OCI-LY1 (cell line): ENCODE measurements at regions not wholly inside any gene's neighbourhood (a gene's known extent, or its start where the extent isn't known, plus 50 kb on each side); places are given as distances from the start of the nearest gene placed in this dataset.

Source experiments
- H2AFZ ChIP-seq: fragments of 200-600 bp; sonication (generic), shearing (Covaris generic); 2 replicates; pipeline ENCODE4 v1.6.0; 2014; ENCODE audit warnings: antibody characterized with exemption, mild to moderate bottlenecking, low read length
- H3F3A ChIP-seq: fragments of 200-600 bp; sonication (generic), shearing (Covaris generic); 2 replicates; pipeline ENCODE4 v1.6.0; 2014; ENCODE audit warnings: mild to moderate bottlenecking, antibody characterized with exemption, low read length, moderate library complexity; ENCODE audit not compliant: insufficient read depth
- H3K27ac ChIP-seq: fragments of 200-600 bp; sonication (generic); 2 replicates; pipeline ENCODE4 v1.5.1; 2014; ENCODE audit warnings: low read length, mixed run types, mild to moderate bottlenecking, low read depth; ENCODE audit not compliant: poor library complexity, severe bottlenecking
- H3K27me3 ChIP-seq: fragments of 200-600 bp; sonication (generic); 2 replicates; pipeline ENCODE4 v1.6.0; 2014; ENCODE audit warnings: antibody characterized with exemption, mild to moderate bottlenecking, low read length, moderate library complexity; ENCODE audit not compliant: insufficient read depth
- H3K36me3 ChIP-seq: fragments of 200-600 bp; sonication (generic); 2 replicates; pipeline ENCODE4 v1.6.1; 2014; ENCODE audit warnings: mild to moderate bottlenecking, antibody characterized with exemption, low read length, moderate library complexity, mixed read lengths; ENCODE audit not compliant: insufficient read depth
- H3K4me1 ChIP-seq: fragments of 200-600 bp; sonication (generic); 2 replicates; pipeline ENCODE4 v1.5.1; 2014; ENCODE audit warnings: mild to moderate bottlenecking, low read length, moderate library complexity; ENCODE audit not compliant: insufficient read depth, severe bottlenecking
- H3K4me2 ChIP-seq: fragments of 200-600 bp; sonication (generic), shearing (Covaris generic); 2 replicates; pipeline ENCODE4 v1.6.1; 2014; ENCODE audit warnings: low read length
- H3K4me3 ChIP-seq: fragments of 200-600 bp; sonication (generic); 2 replicates; pipeline ENCODE4 v1.5.1; 2014; ENCODE audit warnings: low read length, low read depth, mild to moderate bottlenecking, mixed read lengths; ENCODE audit not compliant: poor library complexity, severe bottlenecking
- H3K79me2 ChIP-seq: fragments of 200-600 bp; shearing (Covaris generic); 2 replicates; pipeline ENCODE4 v1.6.1; 2016; ENCODE audit warnings: mixed run types, low read length, mixed read lengths; ENCODE audit not compliant: insufficient read depth
- H3K9ac ChIP-seq: fragments of 200-600 bp; sonication (generic), shearing (Covaris generic); 2 replicates; pipeline ENCODE4 v1.6.1; 2014; ENCODE audit warnings: mild to moderate bottlenecking, low read length, mixed read lengths
- H3K9me2 ChIP-seq: fragments of 200-600 bp; sonication (generic), shearing (Covaris generic); 2 replicates; pipeline ENCODE4 v1.6.1; 2014; ENCODE audit warnings: low read depth, mild to moderate bottlenecking, low read length, mixed read lengths
- H3K9me3 ChIP-seq: fragments of 200-600 bp; shearing (Covaris generic); 2 replicates; pipeline ENCODE4 v1.6.1; 2014; ENCODE audit warnings: low read length, mixed read lengths
- H4K20me1 ChIP-seq: fragments of 200-600 bp; sonication (generic), shearing (Covaris generic); 2 replicates; pipeline ENCODE4 v1.6.0; 2016; ENCODE audit warnings: mild to moderate bottlenecking, low read length; ENCODE audit not compliant: insufficient read depth
- CTCF ChIP-seq: fragments of 200-600 bp; sonication (generic), shearing (Covaris generic); IDR thresholded peaks from 2 replicates; pipeline ENCODE4 v1.5.1; 2017; ENCODE audit warnings: mild to moderate bottlenecking, antibody characterized with exemption, low read length, moderate library complexity, mixed read lengths
- EZH2 ChIP-seq: fragments of 200-600 bp; sonication (generic), shearing (Covaris generic); IDR thresholded peaks from 2 replicates; pipeline ENCODE4 v1.8.0; 2017; ENCODE audit warnings: borderline replicate concordance, mixed run types, mild to moderate bottlenecking, antibody characterized with exemption, low read length, moderate library complexity, mixed read lengths

- Histone ChIP-seq H3K4me1 (no peaks in the 10 kb centered on the region), H3K36me3 (no peaks in the 10 kb centered on the region), H4K20me1 (no peaks in the 10 kb centered on the region), H3K9ac (no peak overlapping the region), H3K9me2 (no peaks in the 10 kb centered on the region), H3K27me3 (no peaks in the 10 kb centered on the region; the same call in 1 of the 2 replicates), H3K79me2 (no peaks in the 10 kb centered on the region), H3K4me3 (no peak overlapping the region), H2AFZ (no peak overlapping the region), H3K9me3 (no peaks in the 10 kb centered on the region), H3K4me2 (no peak overlapping the region), H3F3A (no peaks in the 10 kb centered on the region), H3K27ac (no peak overlapping the region)
- TF ChIP-seq CTCF (no peak), EZH2 (no peak)
Measured at GRCh38 chr3:34107669-34108068, 309.2 kb downstream of the PDCD6IP start.

- Histone ChIP-seq H3K9me2 (no peaks in the 10 kb centered on the region), H3F3A (no peaks in the 10 kb centered on the region), H3K27ac (no peak overlapping the region), H3K4me1 (no peaks in the 10 kb centered on the region), H3K36me3 (no peaks in the 10 kb centered on the region), H2AFZ (no peak overlapping the region), H3K79me2 (no peaks in the 10 kb centered on the region), H3K27me3 (no peaks in the 10 kb centered on the region; the same call in 1 of the 2 replicates), H4K20me1 (no peaks in the 10 kb centered on the region), H3K4me2 (no peak overlapping the region), H3K4me3 (no peak overlapping the region), H3K9me3 (no peaks in the 10 kb centered on the region), H3K9ac (no peak overlapping the region)
- TF ChIP-seq EZH2 (no peak), CTCF (no peak)
Measured at GRCh38 chr3:34109021-34109420, 310.6 kb downstream of the PDCD6IP start.

GRCh38 chr3:34109846-34110245 is 311.4 kb downstream of the PDCD6IP start:
- Histone ChIP-seq H3K9me3 (no peaks in the 10 kb centered on the region), H3K79me2 (no peaks in the 10 kb centered on the region), H2AFZ (no peak overlapping the region), H3K4me3 (no peak overlapping the region), H3K4me2 (no peak overlapping the region), H3K9me2 (no peaks in the 10 kb centered on the region), H3F3A (no peaks in the 10 kb centered on the region), H3K9ac (no peak overlapping the region), H4K20me1 (no peaks in the 10 kb centered on the region), H3K27ac (no peak overlapping the region), H3K36me3 (no peaks in the 10 kb centered on the region), H3K27me3 (no peaks in the 10 kb centered on the region), H3K4me1 (no peaks in the 10 kb centered on the region)
- TF ChIP-seq CTCF = no peak
- no peak for TF ChIP-seq EZH2
